ENCODE measurements at regions not wholly inside any gene's neighbourhood (a gene's known extent, or its start where the extent isn't known, plus 50 kb on each side); places are given as distances from the start of the nearest gene placed in this dataset.
A peak's percentile ranks its signal among the peaks of the same experiment; 100 is the strongest.

DNA sequence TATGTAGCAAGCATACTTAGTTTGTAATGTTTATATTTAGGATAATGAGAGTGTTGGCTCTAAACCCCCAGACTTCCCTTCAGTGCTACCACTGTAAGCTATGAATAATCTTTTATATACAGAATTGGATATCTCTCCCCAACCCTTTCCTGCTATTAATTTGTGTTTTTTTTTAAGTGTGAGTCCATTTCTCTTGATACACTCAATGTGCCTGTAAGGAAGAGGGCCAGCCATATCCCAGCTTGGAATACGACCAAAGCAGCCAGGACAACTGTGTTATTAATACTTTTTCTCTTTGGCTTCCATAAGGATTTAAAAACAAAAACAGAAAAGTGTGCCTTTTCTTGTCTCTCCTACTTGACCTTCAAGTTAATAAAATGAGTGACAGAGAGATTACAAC is 116.7 kb downstream of the SNAPC1 start:
- ATAC-seq: no peak
- Mint-ChIP-seq H3K36me3 (no peaks in the 10 kb centered on the region), H3K4me1 (no peaks in the 10 kb centered on the region), H3K27me3 (peaks cover 81% of the 10 kb centered on the region), H3K4me3 (no peak overlapping the region), H3K9me3 (ENCODE audit: low read depth) (no peaks in the 10 kb centered on the region), H3K27ac (no peak overlapping the region)
- DNase-seq: no peak
- CTCF ChIA-PET: no interaction called here

DNA sequence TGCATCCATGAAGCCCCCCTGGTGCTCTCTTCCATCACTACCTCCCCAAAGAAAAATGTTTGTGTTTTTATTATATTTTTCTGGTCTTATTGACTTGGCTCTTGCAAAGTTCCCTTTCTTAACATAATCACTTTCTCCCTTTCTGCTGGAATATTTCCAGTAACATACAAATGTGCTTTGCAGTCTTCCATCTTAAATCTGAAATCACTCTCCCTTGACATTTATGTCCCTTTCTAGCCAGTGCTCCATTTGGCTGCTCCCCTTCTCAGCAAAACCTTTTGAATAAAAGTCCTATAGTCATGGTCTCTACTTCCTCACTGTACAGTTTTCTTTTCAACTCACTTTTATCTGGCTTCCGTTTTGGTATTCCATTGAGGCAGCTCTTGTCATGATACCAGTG is 118.8 kb downstream of the SNAPC1 start:
- no peaks in the 10 kb centered on the region for H3K36me3 Mint-ChIP-seq
- H3K4me3 Mint-ChIP-seq: no peak overlapping the region
- H3K9me3 Mint-ChIP-seq (ENCODE audit: low read depth): no peaks in the 10 kb centered on the region
- H3K27me3 Mint-ChIP-seq: peaks cover 77% of the 10 kb centered on the region
- H3K27ac Mint-ChIP-seq: no peak overlapping the region
- DNase-seq: no peak
- no peak for ATAC-seq
- no peaks in the 10 kb centered on the region for H3K4me1 Mint-ChIP-seq
- CTCF ChIA-PET: no interaction called here

GRCh38 chr14:61884711-61885110 is 122.5 kb downstream of the SNAPC1 start:
- H3K36me3 Mint-ChIP-seq: peaks cover 3% of the 10 kb centered on the region
- H3K4me3 Mint-ChIP-seq: no peak overlapping the region
- CTCF ChIA-PET: interaction anchor here (0.8 to 2.1 kb wide), 3 partner anchors 9 to 179 kb away, joined by 3 to 6 read pairs (median 3); no protein-coding TSS in a partner anchor
- ATAC-seq (no peak), DNase-seq (no peak)
- peaks cover 5% of the 10 kb centered on the region for H3K4me1 Mint-ChIP-seq
- no peak overlapping the region for H3K27ac Mint-ChIP-seq
- H3K27me3 Mint-ChIP-seq: peaks cover 51% of the 10 kb centered on the region
- H3K9me3 Mint-ChIP-seq (ENCODE audit: low read depth): peaks cover 2% of the 10 kb centered on the region

DNA sequence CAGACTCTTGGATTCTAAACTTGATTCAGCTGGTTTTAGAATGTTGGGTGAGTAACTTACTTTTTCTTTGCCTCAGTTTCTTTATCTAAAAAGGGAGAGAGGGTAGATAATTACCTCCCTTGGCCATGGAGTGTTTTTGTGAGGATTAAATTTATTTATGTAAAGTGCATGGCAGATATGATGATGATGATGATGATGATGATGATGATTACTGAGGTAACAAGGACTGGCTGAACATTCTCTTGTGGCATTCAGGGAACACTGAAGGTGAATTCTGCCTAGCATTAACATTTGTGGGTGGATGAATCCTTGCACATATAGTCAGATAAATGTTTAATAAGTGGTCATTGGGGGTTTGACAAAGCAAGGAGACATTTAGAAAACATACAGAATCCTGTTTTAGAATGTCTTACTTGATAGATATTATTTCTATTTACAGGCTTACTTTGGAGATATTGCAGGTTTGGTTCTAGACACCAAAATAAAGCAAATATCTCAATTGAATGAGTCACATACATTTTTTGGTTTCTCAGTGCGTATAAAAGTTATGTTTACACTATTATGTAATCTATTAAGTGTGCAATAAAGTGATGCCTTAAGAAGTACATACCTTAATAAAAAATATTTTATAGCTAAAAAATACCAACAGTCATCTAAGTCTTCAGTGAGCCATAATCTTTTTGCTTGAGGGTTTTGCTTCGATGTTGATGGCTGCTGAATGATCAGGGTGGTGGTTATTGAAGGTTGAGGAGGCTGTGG is 123.2 kb downstream of the SNAPC1 start:
- peaks cover 10% of the 10 kb centered on the region for H3K4me1 Mint-ChIP-seq
- H3K27ac Mint-ChIP-seq: no peak overlapping the region
- CTCF ChIA-PET: interaction anchor here (0.8 to 2.1 kb wide), 3 partner anchors 8 to 180 kb away, joined by 3 to 6 read pairs (median 3); no protein-coding TSS in a partner anchor
- peaks cover 44% of the 10 kb centered on the region for H3K27me3 Mint-ChIP-seq
- H3K4me3 Mint-ChIP-seq: no peak overlapping the region
- DNase-seq (no peak), ATAC-seq (no peak)
- H3K9me3 Mint-ChIP-seq (ENCODE audit: low read depth): peaks cover 2% of the 10 kb centered on the region
- H3K36me3 Mint-ChIP-seq: peaks cover 4% of the 10 kb centered on the region

GRCh38 chr14:61887628-61888027 is 125.4 kb downstream of the SNAPC1 start:
- Mint-ChIP-seq H3K27ac (no peak overlapping the region), H3K9me3 (ENCODE audit: low read depth) (peaks cover 2% of the 10 kb centered on the region), H3K4me3 (no peak overlapping the region), H3K27me3 (peaks cover 35% of the 10 kb centered on the region), H3K36me3 (peaks cover 4% of the 10 kb centered on the region), H3K4me1 (peaks cover 13% of the 10 kb centered on the region)
- no peak for DNase-seq
- no peak for ATAC-seq
- CTCF ChIA-PET: interaction anchor here (1.3 kb wide), 1 partner anchor 27 kb away, joined by 5 read pairs; no protein-coding TSS in a partner anchor

DNA sequence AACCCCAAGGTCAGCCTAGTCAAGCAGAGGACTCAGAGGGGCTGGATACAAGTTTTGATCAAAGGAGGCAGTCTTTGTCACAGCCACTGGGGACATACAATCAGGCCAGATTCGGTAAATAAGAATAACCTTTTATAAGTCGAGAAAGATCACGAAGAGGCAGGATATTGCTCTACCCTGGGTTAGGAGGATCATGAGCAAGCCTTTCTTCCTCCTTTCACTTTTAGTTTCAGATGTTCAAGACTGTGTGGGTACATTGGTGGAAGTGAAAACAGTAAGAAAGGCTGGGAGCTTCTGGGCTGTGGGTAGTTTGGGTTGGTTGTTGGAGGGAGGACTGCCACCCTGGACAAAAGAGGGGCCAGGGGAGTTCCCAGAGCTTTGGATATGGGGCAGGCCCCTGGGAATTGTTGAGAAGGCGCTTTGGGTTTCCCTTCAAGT is 127.7 kb downstream of the SNAPC1 start:
- Mint-ChIP-seq H3K4me3 (peak overlapping the region; percentile 39), H3K36me3 (peaks cover 4% of the 10 kb centered on the region), H3K27ac (peak overlapping the region; percentile 80), H3K27me3 (peaks cover 23% of the 10 kb centered on the region), H3K4me1 (peaks cover 13% of the 10 kb centered on the region), H3K9me3 (ENCODE audit: low read depth) (peaks cover 2% of the 10 kb centered on the region)
- CTCF ChIA-PET: interaction anchor here (0.9 to 4.0 kb wide), 7 partner anchors 10 to 297 kb away, joined by 3 to 13 read pairs (median 3); partner anchors contain the start of gene SNAPC1
- peak; percentile 99 for ATAC-seq
- peak; percentile 56 for DNase-seq

DNA sequence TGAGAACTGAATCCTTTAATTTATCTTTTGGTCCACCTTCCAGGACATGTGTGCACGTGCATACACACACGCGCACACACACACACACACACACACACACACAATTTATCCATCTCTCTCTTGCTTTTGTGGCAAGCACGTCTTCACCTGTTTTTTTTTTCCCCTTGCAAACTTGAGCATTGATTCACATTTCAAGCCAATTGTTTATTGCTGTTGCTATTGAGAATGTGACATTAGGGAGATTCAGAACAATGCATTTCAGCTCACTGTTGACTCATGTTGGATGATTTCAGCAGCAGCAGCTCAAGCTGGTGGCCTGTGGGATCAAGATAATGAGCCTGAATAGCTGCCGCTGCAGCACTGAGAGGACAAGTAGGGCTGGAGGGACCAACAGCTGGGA is 128.9 kb downstream of the SNAPC1 start:
- no peak for ATAC-seq
- Mint-ChIP-seq H3K27me3 (peaks cover 17% of the 10 kb centered on the region), H3K4me3 (no peak overlapping the region), H3K36me3 (peaks cover 4% of the 10 kb centered on the region), H3K4me1 (peaks cover 13% of the 10 kb centered on the region), H3K9me3 (ENCODE audit: low read depth) (peaks cover 2% of the 10 kb centered on the region), H3K27ac (no peak overlapping the region)
- DNase-seq: no peak
- CTCF ChIA-PET: interaction anchor here (1.2 to 4.0 kb wide), 4 partner anchors 30 to 236 kb away, joined by 3 to 13 read pairs (median 4); no protein-coding TSS in a partner anchor

GRCh38 chr14:61891810-61892209 is 129.6 kb downstream of the SNAPC1 start:
- H3K9me3 Mint-ChIP-seq (ENCODE audit: low read depth): peaks cover 2% of the 10 kb centered on the region
- peaks cover 4% of the 10 kb centered on the region for H3K36me3 Mint-ChIP-seq
- H3K4me3 Mint-ChIP-seq: no peak overlapping the region
- H3K27ac Mint-ChIP-seq: no peak overlapping the region
- peaks cover 13% of the 10 kb centered on the region for H3K4me1 Mint-ChIP-seq
- peaks cover 14% of the 10 kb centered on the region for H3K27me3 Mint-ChIP-seq
- no peak for DNase-seq
- CTCF ChIA-PET: interaction anchor here (1.3 to 4.0 kb wide), 2 partner anchors 32 to 235 kb away, joined by 3 to 13 read pairs; no protein-coding TSS in a partner anchor
- no peak for ATAC-seq

- H3K27me3 Mint-ChIP-seq: peaks cover 20% of the 10 kb centered on the region
- no peak overlapping the region for H3K27ac Mint-ChIP-seq
- peaks cover 13% of the 10 kb centered on the region for H3K4me1 Mint-ChIP-seq
- peaks cover 4% of the 10 kb centered on the region for H3K36me3 Mint-ChIP-seq
- H3K9me3 Mint-ChIP-seq (ENCODE audit: low read depth): peaks cover 2% of the 10 kb centered on the region
- no peak for DNase-seq
- no peak for ATAC-seq
- CTCF ChIA-PET: interaction anchor here (1.0 to 3.5 kb wide), 4 partner anchors 8 to 233 kb away, joined by 3 to 13 read pairs (median 6); no protein-coding TSS in a partner anchor
- no peak overlapping the region for H3K4me3 Mint-ChIP-seq
Observed at GRCh38 chr14:61893371-61893940, 131.2 kb downstream of the SNAPC1 start.

DNA sequence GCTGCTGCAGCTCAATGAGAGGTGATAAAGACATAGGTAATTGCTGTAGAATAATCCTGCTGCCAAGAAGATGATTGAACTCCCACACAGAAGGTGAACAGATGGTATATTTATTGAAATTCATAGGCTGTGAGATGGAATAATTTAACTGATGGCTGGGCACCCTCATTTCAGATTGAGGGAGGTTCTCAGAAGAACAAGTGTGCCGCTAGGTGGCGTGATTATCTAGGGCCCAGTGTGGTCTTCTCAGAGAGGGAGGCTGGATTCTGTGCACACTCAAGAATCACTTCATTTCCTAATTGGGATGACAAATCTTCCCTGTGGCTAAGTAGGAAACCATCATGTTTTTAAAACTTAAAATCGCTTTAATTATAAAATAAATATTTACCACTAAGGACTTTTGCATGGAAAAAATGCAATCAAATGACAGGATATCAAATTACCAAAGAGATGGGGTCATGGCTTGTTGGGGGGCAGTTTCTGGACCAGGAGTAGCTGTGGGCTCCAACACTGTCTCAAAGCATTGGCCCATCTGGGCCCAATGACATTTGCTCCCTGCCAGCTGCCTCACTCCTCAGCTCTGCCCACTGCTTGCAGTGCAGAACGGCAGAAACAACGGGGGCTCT is 132.3 kb downstream of the SNAPC1 start:
- no peak for ATAC-seq
- DNase-seq: peak; percentile 73
- peaks cover 10% of the 10 kb centered on the region for H3K4me1 Mint-ChIP-seq

DNA sequence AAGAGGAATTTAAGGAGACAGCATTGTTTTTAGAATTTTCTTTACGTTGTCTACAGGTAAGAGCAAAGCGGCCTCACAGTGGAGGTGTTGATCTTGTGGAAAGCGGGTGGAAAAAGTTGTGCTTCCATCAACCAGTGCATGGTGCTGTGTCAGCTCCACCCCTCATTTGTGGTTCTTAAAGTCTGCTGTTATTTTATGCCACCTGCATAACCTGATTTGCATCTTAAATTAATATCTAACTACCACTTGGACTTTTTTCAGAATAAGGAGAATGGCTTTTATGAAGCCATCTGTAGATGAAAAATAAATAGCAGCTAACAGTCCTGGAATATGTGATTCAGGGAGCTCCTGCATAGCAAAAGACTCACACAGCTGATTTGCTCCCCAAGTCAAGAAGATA is 135.1 kb downstream of the SNAPC1 start:
- DNase-seq (no peak), ATAC-seq (no peak)
- CTCF ChIA-PET: interaction anchor here (0.8 kb wide), 1 partner anchor 229 kb away, joined by 3 read pairs; no protein-coding TSS in a partner anchor
- Mint-ChIP-seq H3K36me3 (no peaks in the 10 kb centered on the region), H3K27me3 (peaks cover 20% of the 10 kb centered on the region), H3K9me3 (ENCODE audit: low read depth) (no peaks in the 10 kb centered on the region), H3K4me1 (no peaks in the 10 kb centered on the region), H3K4me3 (no peak overlapping the region), H3K27ac (no peak overlapping the region)

More for the DNA sequence above, 132.3 kb downstream of the SNAPC1 start:
- Mint-ChIP-seq H3K36me3 (peaks cover 2% of the 10 kb centered on the region), H3K9me3 (ENCODE audit: low read depth) (no peaks in the 10 kb centered on the region), H3K4me3 (no peak overlapping the region), H3K27ac (no peak overlapping the region), H3K27me3 (peaks cover 27% of the 10 kb centered on the region)
- CTCF ChIA-PET: interaction anchor here (0.9 to 3.5 kb wide), 11 partner anchors 10 to 232 kb away, joined by 3 to 13 read pairs (median 4); no protein-coding TSS in a partner anchor

- H3K36me3 Mint-ChIP-seq: no peaks in the 10 kb centered on the region
- H3K4me3 Mint-ChIP-seq: no peak overlapping the region
- peaks cover 17% of the 10 kb centered on the region for H3K27me3 Mint-ChIP-seq
- H3K9me3 Mint-ChIP-seq (ENCODE audit: low read depth): no peaks in the 10 kb centered on the region
- ATAC-seq (no peak), DNase-seq (no peak)
- no peaks in the 10 kb centered on the region for H3K4me1 Mint-ChIP-seq
- CTCF ChIA-PET: no interaction called here
- no peak overlapping the region for H3K27ac Mint-ChIP-seq
Observed at GRCh38 chr14:61898568-61898967, 136.3 kb downstream of the SNAPC1 start.

- H3K27ac Mint-ChIP-seq: no peak overlapping the region
- H3K9me3 Mint-ChIP-seq (ENCODE audit: low read depth): no peaks in the 10 kb centered on the region
- H3K36me3 Mint-ChIP-seq: no peaks in the 10 kb centered on the region
- peaks cover 23% of the 10 kb centered on the region for H3K27me3 Mint-ChIP-seq
- ATAC-seq (no peak), DNase-seq (no peak)
- CTCF ChIA-PET: interaction anchor here (0.7 kb wide), 1 partner anchor 9 kb away, joined by 3 read pairs; no protein-coding TSS in a partner anchor
- no peaks in the 10 kb centered on the region for H3K4me1 Mint-ChIP-seq
- H3K4me3 Mint-ChIP-seq: no peak overlapping the region
Observed at GRCh38 chr14:61899497-61899896, 137.3 kb downstream of the SNAPC1 start.

Measured in activated CD8-positive, alpha-beta memory T cell treated with anti-CD3 and anti-CD28 coated beads, Interleukin-2, amount 10 ng/mL, durations not matched to agents 7 days and 5 days (primary cell).